ENCODE measurements at regions not wholly inside any gene's neighbourhood (a gene's known extent, or its start where the extent isn't known, plus 50 kb on each side); places are given as distances from the start of the nearest gene placed in this dataset.

GRCh38 chr12:25904442-25904841 is 54.0 kb upstream of the RASSF8 start:
- Histone ChIP-seq H3K9me2 (ENCODE audit: insufficient read depth, low read length) (no peaks in the 10 kb centered on the region), H3K79me2 (replicated peaks; ENCODE audit: insufficient read depth, low read length) (no peaks in the 10 kb centered on the region), H2AFZ (ENCODE audit: low read depth, low read length) (no peak overlapping the region), H3K36me3 (ENCODE audit: insufficient read depth, low read length) (no peaks in the 10 kb centered on the region), H3K4me3 (ENCODE audit: low read length) (no peak overlapping the region), H3K9ac (ENCODE audit: low read length) (no peak overlapping the region), H3K27ac (ENCODE audit: low read length) (no peak overlapping the region), H3K4me2 (ENCODE audit: low read length) (no peak overlapping the region), H3K27me3 (ENCODE audit: insufficient read depth, low read depth, low read length) (no peaks in the 10 kb centered on the region), H4K20me1 (ENCODE audit: insufficient read depth) (no peaks in the 10 kb centered on the region), H3K9me3 (ENCODE audit: low read length) (no peaks in the 10 kb centered on the region), H3F3A (ENCODE audit: insufficient read depth, low read length, poor library complexity, severe bottlenecking) (no peaks in the 10 kb centered on the region)
- TF ChIP-seq, protein P1, sequence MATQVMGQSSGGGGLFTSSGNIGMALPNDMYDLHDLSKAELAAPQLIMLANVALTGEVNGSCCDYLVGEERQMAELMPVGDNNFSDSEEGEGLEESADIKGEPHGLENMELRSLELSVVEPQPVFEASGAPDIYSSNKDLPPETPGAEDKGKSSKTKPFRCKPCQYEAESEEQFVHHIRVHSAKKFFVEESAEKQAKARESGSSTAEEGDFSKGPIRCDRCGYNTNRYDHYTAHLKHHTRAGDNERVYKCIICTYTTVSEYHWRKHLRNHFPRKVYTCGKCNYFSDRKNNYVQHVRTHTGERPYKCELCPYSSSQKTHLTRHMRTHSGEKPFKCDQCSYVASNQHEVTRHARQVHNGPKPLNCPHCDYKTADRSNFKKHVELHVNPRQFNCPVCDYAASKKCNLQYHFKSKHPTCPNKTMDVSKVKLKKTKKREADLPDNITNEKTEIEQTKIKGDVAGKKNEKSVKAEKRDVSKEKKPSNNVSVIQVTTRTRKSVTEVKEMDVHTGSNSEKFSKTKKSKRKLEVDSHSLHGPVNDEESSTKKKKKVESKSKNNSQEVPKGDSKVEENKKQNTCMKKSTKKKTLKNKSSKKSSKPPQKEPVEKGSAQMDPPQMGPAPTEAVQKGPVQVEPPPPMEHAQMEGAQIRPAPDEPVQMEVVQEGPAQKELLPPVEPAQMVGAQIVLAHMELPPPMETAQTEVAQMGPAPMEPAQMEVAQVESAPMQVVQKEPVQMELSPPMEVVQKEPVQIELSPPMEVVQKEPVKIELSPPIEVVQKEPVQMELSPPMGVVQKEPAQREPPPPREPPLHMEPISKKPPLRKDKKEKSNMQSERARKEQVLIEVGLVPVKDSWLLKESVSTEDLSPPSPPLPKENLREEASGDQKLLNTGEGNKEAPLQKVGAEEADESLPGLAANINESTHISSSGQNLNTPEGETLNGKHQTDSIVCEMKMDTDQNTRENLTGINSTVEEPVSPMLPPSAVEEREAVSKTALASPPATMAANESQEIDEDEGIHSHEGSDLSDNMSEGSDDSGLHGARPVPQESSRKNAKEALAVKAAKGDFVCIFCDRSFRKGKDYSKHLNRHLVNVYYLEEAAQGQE (IDR thresholded peaks at IDR 0.05; ENCODE audit: borderline replicate concordance), result no peak
- TF ChIP-seq CTCF (IDR thresholded peaks at IDR 0.05; ENCODE audit: poor library complexity, severe bottlenecking), result no peak
- TF ChIP-seq POLR2AphosphoS5 (IDR thresholded peaks at IDR 0.05), result no peak
- no peak for TF ChIP-seq TAF1 (IDR thresholded peaks at IDR 0.05; ENCODE audit: low read depth)
- no peak for TF ChIP-seq EP300 (conservative IDR thresholded peaks at IDR 0.05; ENCODE audit: poor library complexity, severe bottlenecking)
- TF ChIP-seq RAD21 (conservative IDR thresholded peaks at IDR 0.05), result no peak
- no peak for TF ChIP-seq EZH2 (IDR thresholded peaks at IDR 0.05; ENCODE audit: borderline replicate concordance, insufficient read depth, low read length, poor library complexity, severe bottlenecking)
- no peak for TF ChIP-seq SMC3 (conservative IDR thresholded peaks at IDR 0.05; ENCODE audit: poor library complexity)
- no peak for TF ChIP-seq MXI1 (conservative IDR thresholded peaks at IDR 0.05; ENCODE audit: poor library complexity, severe bottlenecking)

DNA sequence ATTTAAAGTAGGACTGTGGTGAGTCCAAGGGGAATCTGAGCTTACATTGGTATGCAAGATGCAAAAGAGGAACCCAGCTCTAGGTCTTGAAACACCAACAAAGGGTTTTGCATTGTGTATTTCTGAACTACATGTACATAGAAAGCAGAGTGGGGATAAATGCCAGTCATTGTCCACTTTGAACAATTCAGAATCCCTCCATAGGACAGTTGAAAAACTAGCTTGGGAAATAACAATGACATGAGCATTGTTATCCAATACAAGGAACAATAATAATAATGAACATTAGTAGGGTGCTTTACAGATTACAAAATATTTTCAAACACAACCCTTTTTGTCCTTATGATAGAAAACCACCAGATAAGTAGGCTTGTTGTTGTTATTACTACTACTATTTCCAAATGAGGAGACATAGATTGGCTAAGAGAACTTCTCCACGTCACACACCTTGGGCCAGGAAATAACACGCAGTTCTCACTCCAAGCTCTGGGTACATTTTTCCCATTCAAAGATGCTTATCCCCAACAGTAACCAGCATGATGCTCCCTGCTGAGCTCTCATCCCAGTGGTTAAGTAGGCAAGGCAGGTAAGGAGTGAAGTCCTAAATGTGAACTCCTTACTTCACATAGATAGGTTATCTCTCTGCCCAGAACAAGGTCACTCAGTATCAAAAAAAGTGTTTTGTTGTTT is 51.7 kb upstream of the RASSF8 start:
- Histone ChIP-seq H2AFZ (ENCODE audit: low read depth, low read length) (no peak overlapping the region), H3K4me2 (ENCODE audit: low read length) (no peak overlapping the region), H3K36me3 (ENCODE audit: insufficient read depth, low read length) (no peaks in the 10 kb centered on the region), H3K9me2 (ENCODE audit: insufficient read depth, low read length) (no peaks in the 10 kb centered on the region), H3K27ac (ENCODE audit: low read length) (no peak overlapping the region), H4K20me1 (ENCODE audit: insufficient read depth) (no peaks in the 10 kb centered on the region), H3K4me3 (ENCODE audit: low read length) (no peak overlapping the region), H3K79me2 (replicated peaks; ENCODE audit: insufficient read depth, low read length) (no peaks in the 10 kb centered on the region), H3F3A (ENCODE audit: insufficient read depth, low read length, poor library complexity, severe bottlenecking) (no peaks in the 10 kb centered on the region), H3K27me3 (ENCODE audit: insufficient read depth, low read depth, low read length) (no peaks in the 10 kb centered on the region), H3K9me3 (ENCODE audit: low read length) (no peaks in the 10 kb centered on the region), H3K9ac (ENCODE audit: low read length) (no peak overlapping the region)
- TF ChIP-seq, protein P1 (IDR thresholded peaks at IDR 0.05; ENCODE audit: borderline replicate concordance), result no peak
- TF ChIP-seq MXI1 (conservative IDR thresholded peaks at IDR 0.05; ENCODE audit: poor library complexity, severe bottlenecking), result no peak
- TF ChIP-seq CTCF (IDR thresholded peaks at IDR 0.05; ENCODE audit: poor library complexity, severe bottlenecking), result no peak
- no peak for TF ChIP-seq EZH2 (IDR thresholded peaks at IDR 0.05; ENCODE audit: borderline replicate concordance, insufficient read depth, low read length, poor library complexity, severe bottlenecking)
- TF ChIP-seq TAF1 (IDR thresholded peaks at IDR 0.05; ENCODE audit: low read depth), result no peak
- no peak for TF ChIP-seq POLR2AphosphoS5 (IDR thresholded peaks at IDR 0.05)
- TF ChIP-seq EP300 (conservative IDR thresholded peaks at IDR 0.05; ENCODE audit: poor library complexity, severe bottlenecking), result no peak
- no peak for TF ChIP-seq RAD21 (conservative IDR thresholded peaks at IDR 0.05)
- no peak for TF ChIP-seq SMC3 (conservative IDR thresholded peaks at IDR 0.05; ENCODE audit: poor library complexity)

All from neural cell (in vitro differentiated cells).